KBM-7 (cell line): ENCODE measurements at regions not wholly inside any gene's neighbourhood (a gene's known extent, or its start where the extent isn't known, plus 50 kb on each side); places are given as distances from the start of the nearest gene placed in this dataset.
A peak's percentile ranks its signal among the peaks of the same experiment; 100 is the strongest.

Experiments used
- DNase-seq: peaks from one replicate; pipeline ENCODE4 v3.0.0-alpha.2; 2015
- in situ Hi-C: fragments of 300-500 bp; cut with MboI; formaldehyde crosslinking; loops from 2 replicates; pipeline ENCODE4 v1.14.3; 2020; ENCODE audit warnings: low sequenced_read_pairs, low pct_unique_long_range_greater_than_20kb, mixed read lengths

DNA sequence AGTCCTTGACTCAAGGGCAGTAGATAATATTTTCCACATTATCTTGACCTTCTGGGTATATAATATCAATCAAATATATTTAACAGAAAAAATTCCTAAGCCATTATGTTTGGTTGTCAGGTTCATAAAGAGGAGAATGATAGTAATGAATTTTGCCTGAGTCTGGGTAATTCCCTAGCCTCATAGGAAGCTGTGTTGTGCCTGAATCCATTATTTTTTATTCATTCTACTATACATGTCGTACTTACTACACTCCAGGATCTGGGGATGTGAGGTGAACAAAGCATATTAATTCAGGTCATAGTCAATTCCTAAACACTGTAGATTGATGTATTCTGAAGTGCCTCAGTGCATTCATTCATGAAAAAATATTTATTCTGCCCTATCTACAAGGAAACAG lies 204.2 kb downstream of the PTGER3 start:
- no peak for DNase-seq
- in situ Hi-C loops = no loop called here

DNA sequence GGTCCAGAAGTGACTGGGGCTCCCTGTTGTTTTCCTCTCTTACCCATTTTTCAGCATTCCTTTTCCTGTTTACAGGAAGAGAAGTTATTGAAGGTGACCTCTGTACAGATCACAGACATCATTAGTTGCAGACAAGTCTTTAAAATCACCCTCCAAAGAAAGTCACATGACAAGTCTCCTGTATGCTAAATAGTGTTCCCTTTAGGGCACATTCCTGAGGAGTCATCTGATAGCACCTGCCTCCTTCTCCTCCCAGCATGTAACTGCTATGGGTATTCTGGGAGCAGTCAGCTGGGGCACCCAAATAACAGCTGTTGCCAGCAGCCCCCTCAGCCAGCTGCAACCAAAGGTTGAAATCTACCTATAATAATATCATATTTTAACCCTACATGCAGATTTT lies 200.6 kb downstream of the PTGER3 start:
- in situ Hi-C loops = no loop called here
- no peak for DNase-seq

DNA sequence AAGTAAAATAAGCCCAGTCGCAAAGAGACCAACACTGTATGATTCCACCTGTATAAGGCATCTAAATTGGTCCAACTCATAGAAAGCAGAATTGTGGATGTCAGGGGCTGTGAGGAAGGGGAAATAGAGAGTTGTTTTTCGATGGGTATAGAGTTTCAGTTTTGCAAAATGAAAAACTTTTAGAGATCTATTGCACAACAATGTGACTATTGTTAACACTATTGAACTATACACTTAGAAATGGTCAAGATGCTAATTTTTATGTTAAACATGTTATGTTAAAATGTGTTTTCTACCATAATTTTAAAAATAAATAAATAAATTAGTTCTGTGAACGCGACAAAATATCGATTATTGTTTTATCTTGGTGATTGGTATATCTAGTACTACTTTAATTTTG lies 192.4 kb downstream of the PTGER3 start:
- DNase-seq = no peak
- in situ Hi-C loops = no loop called here

DNA sequence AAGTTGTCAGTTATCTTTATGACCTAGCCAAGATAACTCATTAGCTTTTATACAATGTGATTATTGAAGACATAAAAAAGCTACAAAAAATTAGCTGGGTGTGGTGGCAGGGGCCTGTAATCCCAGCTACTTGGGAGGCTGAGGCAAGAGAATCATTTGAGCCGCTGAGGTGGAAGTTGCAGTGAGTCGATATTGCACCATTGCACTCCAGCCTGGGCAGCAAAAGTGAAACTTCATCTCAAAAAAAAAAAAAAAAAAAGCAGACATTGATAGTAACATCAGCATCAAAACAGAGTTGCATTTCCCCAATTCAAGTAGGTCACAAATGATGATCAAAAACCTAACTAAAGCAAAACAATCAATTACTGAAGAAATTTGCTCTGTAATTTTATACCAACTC lies 191.4 kb downstream of the PTGER3 start:
- in situ Hi-C loops = no loop called here
- no peak for DNase-seq

DNA sequence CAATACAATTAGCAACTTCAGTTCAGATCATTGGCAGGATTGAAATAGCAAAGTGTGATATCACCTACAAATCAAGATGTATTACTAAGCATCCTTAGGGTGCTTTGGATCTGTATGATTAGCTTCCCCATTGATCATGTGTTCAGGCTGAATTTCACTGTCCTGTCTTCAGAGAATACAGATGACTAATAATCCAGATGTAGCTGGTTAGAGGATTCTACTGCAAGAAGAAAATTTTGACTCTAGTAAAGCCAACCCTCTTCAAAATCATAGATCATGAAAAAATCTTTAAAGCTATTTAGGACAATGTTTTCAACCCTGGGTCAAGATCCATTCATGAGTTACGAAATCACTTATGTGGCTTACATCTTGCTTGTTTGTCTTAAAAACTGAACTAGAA lies 184.4 kb downstream of the PTGER3 start:
- DNase-seq = no peak
- in situ Hi-C loops = no loop called here

DNA sequence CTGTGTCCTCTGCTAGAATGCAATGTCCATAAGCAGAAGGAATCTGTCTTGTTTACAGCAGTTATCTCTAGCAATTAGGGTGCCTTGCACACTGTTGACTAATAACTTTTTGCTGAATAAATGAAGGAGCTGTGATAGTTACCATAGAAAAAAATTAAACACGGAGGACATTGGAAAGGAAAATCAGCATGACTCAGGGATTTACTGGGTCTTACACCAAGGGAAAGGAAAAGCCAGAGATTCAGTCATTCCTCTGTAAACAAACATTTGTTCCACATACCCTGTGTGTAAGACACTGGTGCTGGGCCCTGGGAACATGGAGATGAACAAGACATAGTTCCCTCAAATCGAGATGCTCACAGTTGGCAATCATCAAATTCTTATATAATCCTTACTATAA lies 183.3 kb downstream of the PTGER3 start:
- in situ Hi-C loops = no loop called here
- no peak for DNase-seq

DNA sequence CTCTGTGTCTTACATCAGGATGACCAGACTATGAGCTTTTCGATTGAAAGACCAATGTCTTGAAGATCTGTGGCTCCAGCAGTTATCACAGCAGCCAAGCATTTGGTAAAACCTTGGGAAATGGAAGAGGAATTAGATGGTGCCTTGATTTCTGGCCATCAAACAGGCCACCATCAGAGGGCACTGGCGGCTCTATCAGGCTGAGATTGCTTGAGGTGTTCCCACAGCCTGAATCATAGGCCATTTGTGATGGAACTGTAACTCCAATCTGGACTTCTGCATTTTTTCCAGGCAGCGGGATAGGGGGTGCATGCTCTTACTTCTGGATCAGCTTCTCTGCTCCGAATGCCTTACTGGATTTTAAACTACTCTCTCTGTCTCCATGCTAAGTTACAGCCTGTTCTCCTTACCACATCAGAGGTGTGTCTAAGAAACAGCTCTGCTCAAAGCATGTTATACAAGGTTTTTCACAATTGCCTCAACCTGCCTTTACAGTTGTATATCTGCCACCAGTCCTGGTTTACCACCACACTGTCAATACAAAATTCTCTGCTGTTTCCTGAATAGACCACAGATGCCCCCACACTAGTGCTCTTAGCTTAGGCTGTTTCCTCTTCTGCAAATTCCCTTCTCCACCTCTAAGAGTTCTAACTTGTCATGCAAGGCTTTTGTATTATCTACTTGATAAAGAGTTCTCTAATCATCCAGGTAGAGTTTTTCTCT lies 180.9 kb downstream of the PTGER3 start:
- DNase-seq = peak; percentile 74
- in situ Hi-C loops = no loop called here

DNA sequence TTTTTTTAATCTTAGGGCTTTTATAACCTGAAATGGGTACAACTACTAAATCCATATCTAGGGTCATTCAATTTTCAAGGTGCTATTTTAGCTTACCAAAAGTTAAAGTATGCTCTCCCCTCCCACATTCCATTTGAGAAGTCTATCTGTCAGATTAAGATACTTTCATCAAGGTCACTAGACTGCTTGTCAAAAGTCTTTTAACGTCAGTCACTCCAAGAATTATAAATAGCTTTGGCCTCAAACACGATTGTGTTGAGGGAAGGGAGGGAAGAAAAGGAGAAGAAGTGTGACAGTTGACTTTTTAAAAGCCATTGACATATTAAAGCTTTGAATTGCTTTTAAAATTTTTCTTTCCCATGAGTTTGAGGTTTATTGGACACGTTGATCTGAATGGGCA lies 175.8 kb downstream of the PTGER3 start:
- in situ Hi-C loops = no loop called here

DNA sequence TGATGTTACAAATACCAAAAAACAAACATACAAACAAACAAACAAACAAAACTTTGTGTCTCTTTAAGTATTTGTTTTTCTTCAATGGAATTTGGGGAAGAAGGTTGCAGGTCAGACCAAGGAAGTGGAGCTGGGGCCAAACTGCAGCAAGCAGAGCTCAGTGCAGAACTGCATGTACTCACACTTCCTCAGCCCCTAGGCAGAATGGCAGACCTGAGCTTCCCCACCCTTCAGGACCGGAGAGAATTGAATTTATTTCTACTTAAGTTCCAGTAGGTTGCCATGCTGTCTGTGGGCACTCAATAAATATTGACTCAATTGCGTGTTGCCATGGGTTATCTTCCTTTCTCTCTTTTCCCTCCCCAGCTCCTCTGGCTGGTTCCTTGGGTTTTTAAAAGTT lies 173.6 kb downstream of the PTGER3 start:
- in situ Hi-C loops = no loop called here
- DNase-seq = no peak

More for the DNA sequence above, 175.8 kb downstream of the PTGER3 start:
- DNase-seq = no peak

DNA sequence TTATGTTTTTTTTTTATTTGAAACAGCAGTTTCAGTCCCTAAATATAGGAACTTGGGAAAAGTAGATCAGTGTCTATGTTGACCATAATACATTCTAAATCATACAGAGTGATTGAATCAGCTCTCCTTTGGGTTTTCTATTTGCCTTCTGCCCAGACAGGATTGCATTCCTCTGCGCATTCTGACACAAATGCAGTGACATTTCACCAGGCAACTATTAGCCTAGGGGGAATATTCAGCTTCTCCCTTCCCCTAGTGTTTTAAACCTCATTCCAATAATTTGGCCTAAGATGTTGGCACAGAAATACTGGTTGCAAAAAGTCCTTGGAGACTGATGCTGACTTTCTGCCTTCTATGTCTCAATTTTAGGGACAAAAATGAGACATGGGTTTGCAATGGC lies 172.8 kb downstream of the PTGER3 start:
- in situ Hi-C loops = no loop called here
- no peak for DNase-seq

DNA sequence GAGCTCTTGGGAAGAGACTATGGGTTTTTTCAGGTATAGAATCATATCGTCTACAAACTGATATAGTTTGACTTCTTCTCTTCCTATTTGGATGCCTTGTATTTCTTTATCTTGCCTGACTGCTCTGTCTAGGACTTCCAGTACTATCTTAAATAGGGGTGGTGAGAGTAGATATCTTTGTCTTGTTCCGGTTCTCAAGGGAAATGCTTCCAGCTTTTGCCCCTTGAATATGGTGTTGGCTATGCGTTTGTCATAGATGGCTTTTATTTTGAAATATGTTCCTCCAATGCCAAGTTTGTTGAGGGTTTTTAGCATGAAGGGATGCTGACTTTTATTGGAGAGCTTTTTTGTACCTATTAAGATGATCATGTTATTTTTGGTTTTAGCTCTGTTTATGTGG lies 170.3 kb downstream of the PTGER3 start:
- no peak for DNase-seq
- in situ Hi-C loops = no loop called here

DNA sequence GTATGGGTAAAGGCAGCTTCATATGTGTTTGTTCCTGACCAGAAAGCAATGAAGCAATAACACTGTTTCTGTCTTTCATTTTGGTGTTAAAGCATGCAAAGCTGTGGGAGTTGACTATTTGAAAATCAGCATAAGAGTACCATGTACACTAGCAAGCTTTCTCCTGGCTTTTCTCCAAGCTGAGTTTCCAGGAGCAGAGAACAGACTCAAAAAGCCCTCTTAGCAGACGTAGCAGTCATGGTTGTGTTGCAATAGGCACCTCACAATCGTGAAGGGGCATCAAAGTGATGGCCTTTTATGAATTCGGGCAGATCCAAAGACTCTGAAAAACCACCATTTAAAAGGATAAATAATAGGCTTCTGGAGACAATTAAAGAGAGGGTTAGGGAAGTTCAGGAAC lies 159.7 kb downstream of the PTGER3 start:
- no peak for DNase-seq
- in situ Hi-C loops = no loop called here

DNA sequence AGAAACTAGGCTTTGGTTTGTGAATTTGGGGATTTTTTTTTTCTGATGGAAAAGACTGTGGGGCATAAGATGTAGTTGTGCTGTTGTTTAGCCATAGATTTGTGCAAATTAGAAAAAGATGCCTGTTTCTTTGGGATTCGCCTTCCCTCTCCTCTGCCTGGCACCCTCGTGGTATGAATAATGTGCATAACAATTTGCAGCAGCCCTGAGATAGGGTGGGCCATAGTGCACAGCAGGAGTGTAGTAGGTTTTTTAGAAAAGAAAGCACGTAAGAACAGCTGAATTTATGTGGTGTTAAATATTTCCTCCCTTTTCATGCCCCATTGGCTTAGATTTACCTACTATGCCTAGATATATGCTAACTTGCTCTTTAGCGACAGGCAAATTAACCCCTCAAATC lies 158.9 kb downstream of the PTGER3 start:
- DNase-seq = no peak
- in situ Hi-C loops = no loop called here

DNA sequence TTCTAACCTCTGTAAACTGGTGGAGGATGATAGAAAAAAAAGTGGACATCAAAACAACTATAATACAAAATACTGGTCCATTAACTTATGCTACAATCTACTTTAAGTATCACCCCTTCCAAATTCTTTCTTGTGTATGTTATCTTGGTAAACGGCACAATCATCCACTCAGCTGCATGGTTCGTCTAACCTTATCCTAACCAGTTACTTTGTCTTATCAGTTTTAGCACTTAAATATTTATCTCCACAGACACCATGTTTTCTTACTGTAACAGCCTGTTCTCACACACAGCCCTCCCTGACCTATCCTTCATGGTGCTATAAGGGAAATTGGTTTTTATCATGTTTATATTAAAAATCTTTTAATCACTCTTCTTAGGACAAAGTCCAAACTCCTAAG lies 157.2 kb downstream of the PTGER3 start:
- in situ Hi-C loops = no loop called here

DNA sequence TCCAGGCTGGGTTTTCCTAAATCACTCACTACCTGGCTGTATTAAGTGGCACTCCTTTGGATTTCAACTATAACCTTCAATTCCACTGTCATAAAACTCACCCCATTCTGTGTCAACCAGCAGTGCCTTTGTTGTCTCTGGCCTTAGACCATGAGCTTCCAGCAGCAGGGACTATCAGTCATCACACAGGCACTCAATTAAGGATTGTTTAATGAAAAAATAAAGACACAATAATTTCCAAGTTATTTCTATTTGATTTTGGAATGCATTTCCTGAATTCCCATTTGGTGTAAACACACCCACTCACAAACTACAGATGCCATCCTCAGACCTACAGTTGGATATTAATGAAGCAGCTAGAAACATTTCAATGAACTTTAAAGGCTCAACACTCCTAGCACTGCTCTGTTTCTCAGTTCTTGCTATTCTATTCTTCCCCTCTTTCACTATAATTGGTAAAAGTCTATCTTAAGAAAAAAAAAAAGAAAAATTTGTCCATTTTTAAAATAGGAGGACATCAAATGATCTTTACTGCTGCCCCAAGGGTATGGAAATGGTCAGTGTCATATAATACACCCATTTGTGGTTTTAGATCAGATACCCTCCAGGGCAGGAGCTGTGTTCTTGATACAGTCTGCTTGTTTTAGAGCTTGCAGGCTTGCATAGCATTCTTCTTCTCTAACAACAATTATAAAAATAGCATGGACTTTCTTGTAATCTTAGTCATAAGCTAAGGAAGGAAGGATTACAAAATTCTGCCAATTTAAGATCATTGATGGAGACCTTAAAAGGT lies 156.4 kb downstream of the PTGER3 start:
- in situ Hi-C loops = no loop called here
- DNase-seq = no peak

More for the DNA sequence above, 157.2 kb downstream of the PTGER3 start:
- no peak for DNase-seq

DNA sequence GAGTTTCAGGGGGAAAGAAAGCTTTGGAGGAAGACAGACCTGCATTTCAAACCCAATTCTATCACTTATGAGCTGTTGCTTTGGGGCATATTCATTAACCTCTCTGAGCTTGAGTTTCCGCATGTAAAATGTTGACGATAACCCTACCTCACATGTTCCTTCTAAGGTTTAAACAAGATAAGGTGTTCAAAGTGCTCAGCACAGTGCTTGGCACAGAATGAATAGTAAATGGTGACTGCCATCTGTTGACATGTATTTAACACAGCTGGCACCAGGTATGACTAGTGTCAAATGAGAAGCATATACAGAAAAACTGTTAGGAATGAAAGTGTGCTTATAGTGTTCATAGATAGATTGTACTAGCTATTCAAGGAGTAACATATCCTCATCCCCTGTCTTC lies 155.5 kb downstream of the PTGER3 start:
- in situ Hi-C loops = no loop called here
- DNase-seq = no peak

DNA sequence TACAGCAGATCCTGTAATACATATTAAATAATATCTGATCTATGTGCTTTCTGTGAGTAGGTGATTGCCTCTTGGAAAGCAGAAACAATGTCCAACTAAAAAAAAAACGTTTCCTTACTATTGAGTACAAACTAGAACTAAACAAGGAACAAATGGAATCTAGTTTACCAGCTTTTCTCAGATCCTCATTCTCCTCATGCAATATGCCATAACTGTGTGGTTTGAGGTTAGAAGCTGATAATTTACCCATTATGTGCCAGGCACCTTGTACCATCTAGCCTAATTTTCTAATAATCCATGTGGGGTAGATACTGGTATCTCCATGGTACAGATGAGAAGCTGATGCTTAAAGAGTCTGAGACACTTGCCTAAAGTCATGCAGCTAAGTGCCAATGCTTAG lies 154.7 kb downstream of the PTGER3 start:
- no peak for DNase-seq

DNA sequence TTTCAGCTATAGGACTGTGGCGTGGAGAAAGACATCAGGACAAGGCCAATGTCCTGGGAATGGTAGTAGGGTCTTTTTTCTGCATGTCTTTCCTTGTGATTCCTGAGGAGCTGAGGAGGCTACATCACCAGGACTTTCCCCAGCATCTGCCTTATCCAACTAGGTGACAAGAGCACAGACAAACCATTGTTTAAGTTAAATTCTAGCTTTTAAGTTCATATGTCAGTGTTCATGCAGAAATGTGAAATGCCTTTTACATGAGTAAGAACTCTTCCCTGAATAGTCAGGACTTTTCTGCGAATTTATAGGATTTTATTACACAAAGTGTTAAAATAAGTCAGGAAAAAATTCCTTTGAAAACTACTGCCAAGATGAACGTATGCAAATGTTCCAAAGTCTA lies 154.2 kb downstream of the PTGER3 start:
- DNase-seq = no peak
- in situ Hi-C loops = no loop called here

More for the DNA sequence above, 154.7 kb downstream of the PTGER3 start:
- in situ Hi-C loops = no loop called here

DNA sequence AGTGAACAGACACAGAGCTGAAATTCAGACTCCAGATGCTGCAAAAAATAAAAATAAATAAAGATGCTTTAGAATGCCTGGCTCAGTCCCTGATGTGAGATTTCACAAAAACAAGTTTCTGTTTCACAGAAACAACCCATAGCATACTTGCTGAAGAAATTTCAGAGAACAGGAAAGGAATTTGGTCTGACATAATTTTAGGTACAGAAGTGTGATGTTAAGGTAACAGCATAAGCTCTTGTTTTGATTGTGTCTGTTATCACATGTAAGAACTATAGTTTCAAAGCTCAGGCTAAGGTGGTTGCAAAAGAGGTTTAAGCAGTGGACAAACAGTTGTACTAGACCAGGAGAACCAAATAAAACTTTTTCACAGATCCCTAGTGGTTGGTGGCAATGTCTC lies 152.1 kb downstream of the PTGER3 start:
- in situ Hi-C loops = no loop called here
- no peak for DNase-seq

DNA sequence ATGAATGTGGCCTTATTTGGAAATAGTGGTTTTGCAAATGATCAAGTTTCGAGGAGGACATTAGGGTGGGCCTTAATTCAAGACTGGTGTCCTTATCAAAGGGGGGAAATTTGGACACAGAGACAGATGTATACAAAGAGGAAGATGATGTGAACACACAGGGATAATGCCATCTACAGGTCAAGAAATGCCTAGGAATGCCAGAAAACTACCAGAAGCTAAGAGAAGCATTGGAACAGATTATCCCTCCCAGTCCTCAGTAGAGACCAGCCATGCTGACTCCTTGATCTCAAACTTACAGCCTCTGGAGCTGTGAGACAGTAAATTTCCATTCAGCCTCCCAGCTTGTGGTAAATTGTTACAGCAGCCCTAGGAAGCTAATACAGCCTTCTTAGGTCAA lies 151.4 kb downstream of the PTGER3 start:
- in situ Hi-C loops = no loop called here
- DNase-seq = peak; percentile 12

DNA sequence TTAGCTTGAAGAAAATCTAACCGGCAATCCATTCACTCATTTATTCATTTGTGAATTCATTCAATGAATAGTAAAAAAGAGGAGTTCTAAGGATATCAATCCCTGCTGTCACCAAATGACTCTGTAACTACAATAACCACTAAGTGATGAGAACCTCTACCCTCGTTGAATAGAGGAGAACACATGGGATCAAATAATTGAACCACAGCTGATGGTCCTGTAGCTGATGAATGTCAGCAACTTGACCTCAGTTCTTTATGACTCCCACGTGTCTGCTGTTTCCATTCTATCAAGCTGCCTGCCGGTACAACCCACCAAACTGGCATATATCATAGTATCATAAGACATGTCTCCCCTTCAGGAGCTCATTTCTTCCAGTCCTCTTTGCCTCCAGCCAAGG lies 150.3 kb downstream of the PTGER3 start:
- in situ Hi-C loops = no loop called here
- no peak for DNase-seq
